A549 (cell line): ENCODE measurements at regions not wholly inside any gene's neighbourhood (a gene's known extent, or its start where the extent isn't known, plus 50 kb on each side); places are given as distances from the start of the nearest gene placed in this dataset.

Experiments
- CEBPB ChIP-seq, 2 experiments: fragments of >200 bp in 1 of 2; sonication (Bioruptor Twin) in 1 of 2; formaldehyde crosslinking in 1 of 2; IDR thresholded peaks; 2 replicates each; pipeline ENCODE4 v1.6.1; 2012 to 2016
- CHD2 ChIP-seq: fragments of 150-350 bp; IDR thresholded peaks from 2 replicates; pipeline ENCODE4 v1.6.1; 2014; ENCODE audit warnings: low read length; ENCODE audit not compliant: partially characterized antibody
- CTCF ChIP-seq: fragments of >200 bp; sonication (Bioruptor Twin); formaldehyde crosslinking; IDR thresholded peaks from 3 replicates; pipeline ENCODE4 v1.5.1; 2016
- MAZ ChIP-seq: fragments of 150-350 bp; IDR thresholded peaks from 2 replicates; pipeline ENCODE4 v1.6.1; 2014; ENCODE audit warnings: antibody characterized with exemption, low read depth, low read length, borderline replicate concordance
- POLR2A ChIP-seq: IDR thresholded peaks from 2 replicates; pipeline ENCODE4 v1.6.1; 2012; ENCODE audit warnings: mild to moderate bottlenecking, low read length
- RAD21 ChIP-seq, 2 experiments: fragments of >200 bp in 1 of 2; sonication (Bioruptor Twin) in 1 of 2; formaldehyde crosslinking in 1 of 2; IDR thresholded peaks in 1 of 2; conservative IDR thresholded peaks in 1 of 2; 2 replicates in 1 of 2; 3 replicates in 1 of 2; pipeline ENCODE4 v1.6.1; 2012 to 2018; ENCODE audit warnings: inconsistent platforms in 1 of 2
- TF ChIP-seq, protein P1 (sequence below): fragments of 150-350 bp; IDR thresholded peaks from 2 replicates; pipeline ENCODE4 v1.6.1; 2014; ENCODE audit warnings: low read depth, mild to moderate bottlenecking, low read length

GRCh38 chr11:71333473-71333872 lies 81.1 kb upstream of the SHANK2 start:
- TF ChIP-seq CHD2 (no peak), CTCF (no peak), MAZ (no peak), RAD21 (conservative IDR thresholded peaks at IDR 0.05 in 1 of 2, IDR thresholded peaks at IDR 0.05 in 1 of 2) (no peak), CEBPB (IDR thresholded peaks at IDR 0.05) (no peak), POLR2A (no peak)
- TF ChIP-seq, protein P1, sequence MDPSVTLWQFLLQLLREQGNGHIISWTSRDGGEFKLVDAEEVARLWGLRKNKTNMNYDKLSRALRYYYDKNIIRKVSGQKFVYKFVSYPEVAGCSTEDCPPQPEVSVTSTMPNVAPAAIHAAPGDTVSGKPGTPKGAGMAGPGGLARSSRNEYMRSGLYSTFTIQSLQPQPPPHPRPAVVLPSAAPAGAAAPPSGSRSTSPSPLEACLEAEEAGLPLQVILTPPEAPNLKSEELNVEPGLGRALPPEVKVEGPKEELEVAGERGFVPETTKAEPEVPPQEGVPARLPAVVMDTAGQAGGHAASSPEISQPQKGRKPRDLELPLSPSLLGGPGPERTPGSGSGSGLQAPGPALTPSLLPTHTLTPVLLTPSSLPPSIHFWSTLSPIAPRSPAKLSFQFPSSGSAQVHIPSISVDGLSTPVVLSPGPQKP, result no peak
